Daoy (cell line): ENCODE measurements at regions not wholly inside any gene's neighbourhood (a gene's known extent, or its start where the extent isn't known, plus 50 kb on each side); places are given as distances from the start of the nearest gene placed in this dataset.

Source experiments
- DNase-seq: peaks from one replicate; pipeline ENCODE4 v3.0.0-alpha.2; 2015; ENCODE audit warnings: low read depth

DNA sequence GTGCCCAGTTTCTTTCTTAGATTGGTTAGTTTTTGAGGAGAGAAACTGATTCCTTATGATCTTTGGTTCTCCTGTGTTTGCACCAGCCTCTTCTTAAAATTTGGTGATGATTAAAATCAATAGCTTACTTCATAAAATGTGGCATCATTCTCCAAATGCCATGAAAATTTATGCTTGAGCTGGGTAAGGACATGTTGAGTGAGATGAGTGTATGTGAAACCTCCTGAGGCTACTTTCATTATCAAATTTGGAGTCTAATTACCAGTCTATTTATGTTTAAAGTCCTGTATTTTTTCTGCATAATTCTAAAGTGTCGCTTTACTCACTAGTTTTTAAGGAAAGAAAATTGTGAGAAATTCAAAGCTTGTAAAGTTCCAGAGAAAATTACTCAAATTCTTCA, 102.1 kb downstream of the DIPK2A start:
- DNase-seq: no peak

DNA sequence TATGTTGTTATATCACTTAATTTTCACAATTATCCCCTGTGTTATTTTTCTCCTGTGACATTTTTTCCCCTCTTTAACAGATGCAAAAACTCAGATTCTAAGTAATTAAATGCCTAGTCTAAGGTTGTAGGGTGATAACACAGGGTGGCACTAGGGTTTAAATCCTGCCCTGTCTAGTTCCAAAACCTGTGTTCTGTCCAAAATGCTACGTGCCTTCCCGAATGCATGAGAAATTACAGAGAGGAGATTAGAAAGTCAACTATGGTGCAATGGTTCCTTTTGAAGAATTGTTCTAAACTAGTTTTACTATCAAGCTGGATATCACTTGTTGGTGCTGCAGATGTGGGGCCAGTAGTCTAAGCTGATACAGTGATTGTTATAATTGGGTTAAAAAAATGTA, 108.0 kb downstream of the DIPK2A start:
- DNase-seq: no peak

DNA sequence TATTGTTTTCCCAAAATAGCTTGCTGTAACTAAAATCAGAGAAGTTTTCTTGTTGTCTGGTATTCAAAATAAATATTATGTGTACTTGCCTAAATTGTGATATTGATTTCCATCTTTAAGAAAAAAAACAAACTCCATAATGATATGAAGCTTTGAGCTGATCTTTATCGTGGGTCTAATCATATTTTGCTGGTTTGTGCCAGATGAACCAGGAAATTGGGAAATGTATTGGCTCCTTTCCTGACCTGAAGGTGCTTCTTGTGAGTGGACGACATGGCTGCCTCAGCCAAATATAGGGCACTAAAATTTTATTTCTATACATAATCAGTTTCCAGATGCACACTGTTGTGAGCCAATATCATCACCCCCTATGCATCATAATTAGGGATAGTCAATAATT, 113.3 kb downstream of the DIPK2A start:
- no peak for DNase-seq

DNA sequence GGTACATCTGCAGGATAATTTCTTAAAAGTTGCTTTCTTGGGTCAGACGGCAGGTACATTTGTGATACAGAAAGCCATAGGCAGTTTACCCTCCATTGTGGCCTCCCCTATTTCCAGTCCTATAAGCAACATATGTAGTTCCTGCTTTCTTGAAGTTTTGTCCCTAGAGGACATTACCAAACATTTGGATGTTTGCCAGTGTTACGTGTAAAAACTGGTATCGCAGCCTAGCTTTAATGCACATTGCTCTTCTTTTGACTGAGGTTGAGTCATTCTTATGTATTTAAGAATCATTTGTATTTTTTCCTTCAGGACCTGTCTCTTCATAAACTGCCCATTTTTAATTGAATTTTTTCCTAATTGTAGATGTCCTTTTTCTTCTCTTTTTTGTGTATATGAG, 114.3 kb downstream of the DIPK2A start:
- DNase-seq: no peak

DNA sequence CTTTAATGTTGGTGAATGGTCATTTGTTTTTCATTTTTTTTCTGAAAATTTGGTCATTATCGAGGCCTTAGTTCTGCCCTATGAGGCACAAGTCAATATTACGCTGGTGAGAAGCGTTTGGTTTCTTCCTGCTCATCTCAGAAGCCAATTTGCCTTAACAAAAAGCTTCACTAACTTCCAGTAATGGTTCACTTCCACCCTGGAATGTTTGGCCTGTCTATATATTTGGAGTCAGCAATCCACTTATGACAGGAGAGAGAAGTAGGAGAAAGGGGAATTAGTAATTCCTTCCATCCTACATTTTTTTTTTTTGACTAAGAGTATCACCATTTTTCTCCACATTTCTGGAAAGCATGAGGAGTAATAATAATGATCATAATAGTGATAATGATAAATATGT, 124.4 kb downstream of the DIPK2A start:
- no peak for DNase-seq

DNA sequence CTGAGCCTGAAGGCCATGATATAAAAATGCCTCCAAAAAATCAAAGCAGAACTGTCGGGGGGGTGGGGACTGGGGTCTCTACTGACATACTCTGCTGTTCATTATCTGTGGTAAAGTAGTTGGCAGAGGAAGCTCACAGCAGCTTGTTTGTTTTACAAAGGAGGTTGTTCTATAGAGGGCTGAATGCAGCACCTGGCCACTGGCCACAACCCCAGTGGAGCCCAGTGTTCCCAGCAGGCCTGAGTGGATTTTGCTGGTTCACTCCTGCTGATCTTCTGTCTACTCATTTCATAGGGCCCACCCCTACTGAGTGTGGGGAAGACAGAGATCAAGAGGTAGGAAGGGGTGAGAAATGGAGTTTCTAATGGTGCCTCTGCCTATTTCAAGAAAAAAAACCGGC, 125.5 kb downstream of the DIPK2A start:
- DNase-seq: no peak

DNA sequence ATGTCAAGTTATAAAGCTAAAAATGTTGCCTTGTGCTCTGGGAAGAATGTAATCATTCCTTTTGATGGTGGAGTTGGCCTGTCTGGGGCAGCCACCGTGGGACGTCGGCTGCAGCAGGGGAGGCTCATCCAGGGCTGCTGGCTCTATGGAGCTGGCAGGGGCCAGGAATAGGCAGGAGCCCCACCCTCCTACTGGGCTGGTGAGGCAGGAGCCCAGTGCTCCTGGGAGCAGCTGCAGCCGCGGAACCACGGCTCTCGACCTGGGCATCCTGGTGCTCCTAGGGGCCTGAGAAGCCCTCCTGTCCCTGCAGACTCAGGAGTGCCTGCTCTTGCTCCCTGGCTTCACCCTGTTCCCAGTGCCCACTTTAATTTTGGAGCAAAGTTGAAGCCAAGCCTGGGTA, 127.1 kb downstream of the DIPK2A start:
- no peak for DNase-seq

DNA sequence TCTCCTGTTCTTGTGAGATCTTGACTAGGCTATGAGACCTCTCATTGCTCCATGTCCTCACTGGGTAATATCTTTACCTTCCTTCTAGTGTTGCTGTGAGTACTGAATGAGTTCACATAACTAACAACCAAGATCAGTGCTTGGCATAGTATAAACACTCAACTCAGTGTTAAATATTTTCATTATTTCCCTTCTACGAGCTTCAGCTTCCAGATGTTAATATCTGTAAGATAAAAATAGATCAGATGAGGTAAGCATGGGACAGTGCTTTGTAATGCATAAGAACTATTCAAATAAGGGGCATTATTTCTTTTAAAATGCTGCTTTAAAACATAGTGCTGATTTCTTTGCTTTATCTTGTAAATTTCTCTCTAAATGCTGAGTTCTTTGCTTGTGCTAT, 130.8 kb downstream of the DIPK2A start:
- DNase-seq: no peak

DNA sequence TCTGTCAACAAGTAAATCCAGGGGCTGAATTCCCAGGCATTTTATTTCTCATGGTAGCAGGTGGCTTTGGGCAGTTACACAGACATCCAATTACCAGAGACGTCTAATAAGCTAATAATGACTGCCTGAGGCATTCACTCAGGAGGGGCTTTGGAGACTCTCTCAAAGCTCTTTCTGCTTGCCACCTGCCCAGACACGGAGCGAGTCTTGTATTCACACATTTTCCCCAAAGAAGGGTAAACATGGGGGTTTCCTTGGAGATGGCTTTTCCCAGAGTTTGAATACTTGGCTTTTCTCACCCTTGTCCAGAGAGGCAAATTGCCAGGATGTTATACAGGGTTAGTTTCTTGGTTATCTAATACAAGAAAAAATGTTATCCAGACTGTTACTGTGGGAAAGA, 132.6 kb downstream of the DIPK2A start:
- no peak for DNase-seq

DNA sequence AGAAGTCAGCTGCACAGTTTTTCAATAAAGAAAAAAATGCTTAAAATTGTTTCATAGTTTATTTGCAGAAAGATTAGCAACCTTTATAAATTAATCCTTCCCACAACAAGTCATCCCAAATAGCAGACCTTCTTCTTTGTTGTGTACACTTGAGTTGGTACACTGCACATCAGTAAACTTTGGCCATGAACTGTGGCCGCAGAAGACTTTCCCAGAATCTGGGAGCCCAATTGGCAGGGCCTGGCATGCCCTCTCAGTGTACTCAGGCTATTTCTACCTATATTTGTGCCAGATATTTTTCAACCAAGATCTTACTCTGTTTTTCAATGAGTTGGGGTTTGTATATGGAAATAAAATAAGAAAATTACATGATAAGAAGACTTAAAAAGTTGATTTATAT, 133.1 kb downstream of the DIPK2A start:
- DNase-seq: no peak

DNA sequence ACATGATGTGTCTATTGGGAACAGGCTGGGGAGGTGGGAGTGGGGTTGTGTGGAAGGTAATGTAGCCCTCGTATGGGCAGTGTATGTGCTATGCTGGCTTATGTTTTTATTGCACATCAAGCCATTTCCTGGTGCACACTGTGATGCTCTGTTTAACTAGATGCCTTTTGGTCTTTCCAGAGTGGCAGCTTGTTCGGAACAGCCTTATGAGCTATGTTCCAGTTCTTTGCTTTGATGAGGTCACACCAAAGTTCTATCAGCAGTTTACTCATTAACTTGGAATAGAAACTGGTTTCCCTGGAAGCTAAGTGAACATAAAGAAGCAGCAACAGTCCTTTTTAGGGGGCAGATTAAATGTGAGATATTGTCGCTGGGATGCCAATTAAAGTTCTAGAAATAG, 133.9 kb downstream of the DIPK2A start:
- no peak for DNase-seq

DNA sequence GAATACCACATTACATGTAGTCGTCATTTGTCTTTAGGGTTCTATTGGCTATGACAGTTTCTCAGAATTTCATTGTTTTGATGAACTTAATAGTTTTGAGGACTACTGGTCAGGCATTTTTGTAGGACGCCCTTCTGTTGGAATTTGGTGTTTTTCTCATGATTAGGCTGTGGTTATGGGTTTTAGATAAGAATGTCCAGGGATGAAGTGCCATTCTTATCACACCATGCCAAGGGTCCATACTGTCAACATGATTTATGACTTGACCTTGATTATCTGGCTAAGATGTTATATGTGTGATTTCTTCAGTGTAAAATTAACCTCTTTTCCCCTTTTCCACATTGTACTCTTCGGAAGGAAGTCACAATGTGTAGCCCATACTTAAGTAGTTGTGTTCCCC, 135.3 kb downstream of the DIPK2A start:
- DNase-seq: no peak

DNA sequence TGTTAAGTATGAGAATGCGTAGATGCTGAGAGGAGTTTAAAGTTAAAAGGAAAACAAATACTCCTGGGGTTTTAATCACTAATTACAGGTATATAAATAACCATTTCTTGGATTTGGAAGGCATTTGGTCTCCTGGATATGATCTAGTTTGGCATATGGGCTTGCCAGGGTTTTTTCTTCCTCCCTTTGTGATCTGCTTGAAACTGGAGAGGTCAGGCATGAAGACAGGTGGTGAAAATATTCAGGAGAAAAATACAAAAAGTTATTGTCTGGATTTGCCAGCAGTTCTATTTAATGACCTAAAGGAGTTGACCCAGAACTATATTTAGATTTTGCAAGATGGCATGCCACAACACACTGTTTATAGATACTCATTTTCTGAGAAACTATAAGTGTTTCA, 136.3 kb downstream of the DIPK2A start:
- DNase-seq: no peak

DNA sequence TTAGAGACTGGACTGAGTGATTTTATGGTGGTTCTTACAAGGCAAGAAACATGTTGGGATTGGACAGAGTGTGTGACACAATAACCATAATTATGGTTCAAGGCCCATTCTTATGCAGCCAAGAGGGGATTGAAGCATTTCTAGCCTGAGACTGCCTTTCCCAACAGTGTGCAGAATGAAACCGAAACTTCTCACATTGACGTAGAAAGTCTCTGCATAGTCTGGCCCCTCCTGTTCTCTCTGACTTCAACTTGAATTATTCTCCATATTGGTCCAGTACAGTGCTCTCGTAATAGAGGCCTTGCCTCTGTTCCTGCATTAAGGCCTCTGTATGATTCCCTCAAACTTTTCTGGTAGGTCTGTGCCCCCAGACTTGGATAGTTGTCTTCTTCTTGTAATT, 138.3 kb downstream of the DIPK2A start:
- DNase-seq: no peak

DNA sequence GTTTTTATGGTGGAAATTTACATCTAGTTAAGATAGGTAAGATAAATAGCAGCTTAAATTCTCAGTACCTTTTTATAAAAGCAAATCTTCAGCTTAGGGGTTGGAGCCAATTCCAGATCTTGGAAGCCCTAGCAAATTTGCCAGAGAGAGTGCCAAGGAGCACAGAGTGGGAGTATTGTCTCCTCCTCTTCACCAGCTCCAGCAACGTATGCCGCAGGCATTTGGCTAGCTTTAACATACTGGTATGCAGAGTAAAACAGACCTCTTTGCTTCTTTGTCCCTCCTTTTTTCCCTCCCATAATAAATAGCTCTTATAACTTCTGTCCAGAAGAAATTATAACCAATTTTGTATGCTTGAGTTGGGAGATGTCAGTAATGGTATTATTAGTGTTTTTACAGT, 140.4 kb downstream of the DIPK2A start:
- no peak for DNase-seq

DNA sequence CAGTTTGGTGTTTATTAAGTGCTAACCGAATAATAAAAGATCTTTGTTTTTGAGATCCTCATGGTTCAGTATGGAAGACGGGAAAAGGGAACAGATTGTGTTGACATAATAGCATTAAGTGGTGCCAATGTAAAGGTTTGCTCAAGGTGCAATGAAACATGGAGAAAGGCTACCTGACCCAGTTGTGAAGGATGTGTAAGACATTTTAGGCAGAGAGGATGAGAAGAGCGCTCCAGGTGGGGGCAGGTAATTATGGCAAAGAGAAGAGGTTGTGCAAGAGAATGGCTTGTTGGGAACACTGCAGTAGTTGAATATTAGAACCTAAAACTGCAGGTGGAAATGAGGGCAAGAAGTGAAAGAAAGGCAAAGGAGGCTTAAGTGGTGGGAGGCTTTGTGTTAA, 140.8 kb downstream of the DIPK2A start:
- no peak for DNase-seq

DNA sequence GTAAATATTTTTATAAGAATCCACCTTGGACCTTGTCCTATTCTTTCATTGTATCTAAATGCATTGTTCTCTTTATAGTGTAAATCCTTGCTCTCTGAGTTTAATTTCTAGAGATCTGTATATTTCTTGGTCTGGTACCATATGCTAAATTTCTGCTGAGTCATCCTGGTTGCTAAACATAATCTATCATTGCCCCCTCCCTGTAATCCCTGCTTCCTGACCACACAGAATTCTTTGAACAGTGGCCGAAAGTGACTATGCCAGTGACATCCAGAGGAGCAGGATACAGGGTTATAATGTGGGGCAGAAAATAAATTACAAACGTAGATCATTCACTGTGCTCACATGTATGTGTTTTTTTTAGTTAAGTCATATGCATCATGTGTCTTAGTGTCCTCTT, 143.1 kb downstream of the DIPK2A start:
- no peak for DNase-seq

DNA sequence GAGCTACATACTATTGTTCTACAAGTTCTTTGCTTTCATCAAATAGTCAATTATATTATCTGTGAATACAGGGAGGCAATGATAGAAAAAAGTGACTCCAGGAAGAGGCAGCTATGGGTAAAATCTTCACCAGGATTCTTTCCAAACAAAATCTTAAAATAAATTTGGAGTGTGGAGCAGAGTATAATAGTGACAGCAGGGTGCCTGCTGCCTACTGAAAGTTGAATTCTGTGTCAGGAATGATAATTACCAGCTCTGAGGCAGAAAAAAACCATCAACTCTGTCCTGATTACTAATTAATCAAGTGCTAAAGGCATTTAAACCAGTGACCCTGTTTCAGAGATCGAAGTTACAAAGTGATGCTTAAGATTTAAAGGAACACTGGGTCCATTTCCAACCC, 148.0 kb downstream of the DIPK2A start:
- no peak for DNase-seq

DNA sequence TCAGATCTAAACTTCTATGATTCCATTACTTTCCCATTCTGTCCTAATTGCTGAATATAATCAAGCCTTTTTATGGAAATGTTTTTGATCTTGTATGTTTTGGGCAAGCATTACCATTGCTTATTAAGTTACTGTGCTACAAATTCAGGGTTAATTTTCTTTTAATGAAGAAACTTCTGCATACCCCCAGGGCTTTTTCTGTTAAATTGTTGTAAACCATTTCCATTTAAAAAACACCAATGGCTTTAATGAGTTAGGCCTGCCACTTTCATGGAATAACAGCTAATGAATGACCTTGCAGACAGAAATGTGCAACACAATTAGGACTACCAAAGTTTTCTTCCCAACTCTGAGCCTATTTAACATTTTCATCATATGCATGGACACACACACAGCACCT, 150.0 kb downstream of the DIPK2A start:
- no peak for DNase-seq

DNA sequence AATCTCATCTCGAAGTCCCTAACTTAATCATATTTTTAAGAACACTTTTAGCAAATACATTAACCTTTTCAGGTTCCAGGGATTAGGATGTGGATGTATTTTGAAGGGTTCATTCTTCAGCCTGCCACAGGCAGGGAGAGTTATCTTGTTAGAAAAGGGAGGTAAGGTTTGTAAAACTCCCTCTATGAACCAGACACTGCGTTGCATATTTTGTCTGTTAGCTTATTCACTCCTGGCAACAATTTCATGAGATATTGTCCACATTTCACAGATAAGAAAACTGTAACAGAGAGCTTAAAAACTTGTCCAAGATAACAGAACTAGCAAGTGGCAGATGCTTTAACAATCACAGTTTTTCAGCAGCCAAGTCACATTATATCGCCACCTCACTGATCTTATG, 155.4 kb downstream of the DIPK2A start:
- no peak for DNase-seq

DNA sequence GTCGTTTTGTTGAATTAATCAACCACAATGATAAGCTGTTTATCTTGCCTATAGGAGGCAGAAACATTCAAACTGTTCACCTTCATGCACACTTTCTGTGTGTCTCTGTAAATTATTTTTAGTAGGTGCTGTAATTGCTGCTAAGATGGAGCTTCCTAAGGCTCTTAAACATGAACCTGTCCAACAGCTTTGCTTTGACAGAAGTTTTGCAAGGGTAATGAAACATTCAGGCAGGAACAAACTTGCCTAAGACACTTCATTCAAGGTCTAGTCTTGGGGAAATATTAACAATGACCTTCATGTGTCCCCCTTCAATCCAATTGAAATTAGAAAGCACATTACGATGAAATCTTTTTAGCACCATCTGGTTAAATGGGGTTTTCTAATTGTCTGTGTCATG, 156.1 kb downstream of the DIPK2A start:
- no peak for DNase-seq

DNA sequence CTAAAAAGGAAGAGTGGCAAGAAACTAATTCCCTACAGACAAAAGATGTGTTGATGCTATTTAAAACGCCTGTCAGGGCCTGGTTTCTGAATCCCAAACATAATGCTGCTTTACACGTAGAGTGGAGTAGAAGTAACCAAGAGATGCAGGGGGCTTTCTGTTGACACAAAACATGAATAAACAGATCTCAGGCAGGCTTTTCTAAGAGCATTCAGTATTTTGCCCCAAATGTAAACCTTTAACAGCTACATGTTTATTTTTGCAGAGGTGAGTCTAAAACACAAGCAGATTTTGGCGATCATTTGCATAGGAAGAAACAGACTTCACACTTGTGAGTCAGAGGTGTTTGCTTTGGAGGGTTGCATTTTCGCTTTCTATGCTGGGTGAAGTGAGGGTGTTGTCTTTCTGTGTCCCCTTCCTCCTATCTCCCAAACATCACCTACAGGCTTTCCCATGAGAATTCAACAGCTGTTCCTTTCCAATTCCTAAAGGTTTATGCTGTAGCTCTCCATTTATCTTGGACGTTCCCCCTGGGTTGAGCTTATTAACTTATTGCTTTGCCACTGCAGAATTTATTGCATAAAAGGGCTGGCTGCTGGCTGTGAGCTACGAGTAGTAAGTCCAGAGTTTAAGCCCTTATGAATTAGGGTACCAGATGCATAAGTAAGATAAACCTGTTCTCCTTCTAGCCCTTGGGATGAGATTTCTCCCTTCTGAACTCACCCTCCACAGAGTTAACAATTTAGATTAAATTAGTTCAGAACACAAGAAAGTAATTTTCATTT, 156.7 kb downstream of the DIPK2A start:
- no peak for DNase-seq

DNA sequence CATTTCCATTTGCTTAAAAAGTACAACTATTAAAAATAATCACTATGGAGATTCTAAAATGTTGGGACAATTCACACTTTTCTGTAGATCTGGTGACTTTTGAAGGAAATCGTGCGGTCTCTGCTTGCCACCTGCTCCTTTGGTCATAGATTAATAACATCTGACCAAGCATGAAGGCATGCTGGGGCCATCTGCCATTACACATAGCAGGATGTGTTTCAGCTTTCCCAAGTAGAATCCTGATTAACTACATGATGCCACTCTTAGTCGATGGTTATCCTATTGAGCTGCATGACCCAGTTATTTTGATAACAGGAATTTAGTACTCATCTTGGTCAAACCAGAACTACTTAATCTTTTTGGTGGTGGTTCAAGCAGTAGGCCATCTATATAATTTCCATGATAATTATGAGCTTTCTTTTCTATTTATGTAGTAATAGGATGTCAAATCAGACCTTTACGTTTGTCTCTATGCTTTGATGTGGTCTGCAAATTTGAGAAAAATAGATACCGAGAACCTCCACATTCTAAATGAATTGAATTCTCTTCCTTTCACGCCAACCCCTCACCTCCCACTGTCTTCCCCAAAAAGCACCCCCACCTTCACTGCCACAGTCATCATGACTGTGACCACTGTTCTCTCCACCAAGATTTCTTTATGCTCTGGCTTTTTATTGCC, 158.1 kb downstream of the DIPK2A start:
- no peak for DNase-seq

DNA sequence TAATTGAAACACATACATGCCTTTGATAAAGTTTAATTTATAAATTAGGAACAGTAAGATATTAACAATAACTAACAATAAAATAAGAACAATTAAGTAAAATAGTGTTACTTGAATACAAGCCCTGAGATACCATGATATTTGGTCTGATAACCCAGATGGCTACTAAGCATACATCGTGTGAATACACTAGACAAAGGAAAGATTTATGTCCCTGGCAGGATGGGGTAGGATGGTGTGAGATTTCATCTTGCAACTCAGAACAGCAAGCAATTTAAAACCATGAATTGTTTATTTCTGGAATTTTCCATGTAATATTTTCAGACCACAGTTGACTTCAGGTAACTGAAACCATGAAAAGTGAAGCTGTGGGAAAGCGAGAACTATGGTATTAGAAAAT, 169.5 kb downstream of the DIPK2A start:
- DNase-seq: no peak
